H1 (cell line): ENCODE measurements at regions not wholly inside any gene's neighbourhood (a gene's known extent, or its start where the extent isn't known, plus 50 kb on each side); places are given as distances from the start of the nearest gene placed in this dataset.

ENCODE experiments used
- ATF2 ChIP-seq: IDR thresholded peaks from 2 replicates; pipeline ENCODE4 v1.6.1; 2012; ENCODE audit warnings: low read length, inconsistent platforms
- BCL11A ChIP-seq, 2 experiments: IDR thresholded peaks; one replicate each; pipeline ENCODE4 v1.6.1; 2011; ENCODE audit warnings: low read depth in 2 of 2, low read length in 2 of 2, mild to moderate bottlenecking in 2 of 2
- CHD7 ChIP-seq: fragments of 300-600 bp; sonication (generic); IDR thresholded peaks from 2 replicates; pipeline ENCODE4 v1.7.1; 2012; ENCODE audit warnings: low read length, moderate library complexity, mild to moderate bottlenecking, inconsistent platforms; ENCODE audit not compliant: insufficient replicate concordance
- GTF2F1 ChIP-seq: IDR thresholded peaks from 2 replicates; pipeline ENCODE4 v1.6.1; 2012; ENCODE audit warnings: low read depth, low read length, improper control_type of control experiment, borderline replicate concordance
- JUND ChIP-seq: IDR thresholded peaks from 2 replicates; pipeline ENCODE4 v1.6.1; 2011; ENCODE audit warnings: mild to moderate bottlenecking, improper control_type of control experiment, low read length
- TAF1 ChIP-seq: IDR thresholded peaks from 2 replicates; pipeline ENCODE4 v1.6.1; 2011; ENCODE audit warnings: mild to moderate bottlenecking, low read depth, low read length
- TBP ChIP-seq: IDR thresholded peaks from 2 replicates; pipeline ENCODE4 v1.6.1; 2011; ENCODE audit warnings: low read depth, low read length, improper control_type of control experiment

DNA sequence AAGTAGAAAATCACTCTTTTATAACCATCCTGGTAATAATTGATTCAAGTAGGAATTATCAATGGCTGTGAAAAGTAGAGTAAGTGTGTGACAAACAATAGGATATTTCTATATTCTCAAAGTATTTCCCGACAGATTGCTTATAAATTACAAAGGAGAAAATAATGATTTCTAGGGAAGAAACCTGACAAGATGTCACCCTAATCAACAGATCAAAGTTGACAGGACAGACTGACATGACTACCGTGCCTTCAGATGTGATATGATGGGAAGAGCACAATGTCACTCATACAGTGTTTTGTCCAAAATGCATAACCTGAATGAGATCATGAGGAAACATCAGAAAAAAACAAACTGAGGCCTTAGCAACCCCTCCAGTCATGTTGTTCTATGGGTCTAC, 53.9 kb upstream of the TRIO start (continued):
- TF ChIP-seq CHD7 (no peak), BCL11A (IDR thresholded peaks at IDR 0.05; ENCODE audit: low read depth in 2 of 2, low read length in 2 of 2) (no peak), ATF2 (no peak), JUND (no peak), GTF2F1 (no peak), TAF1 (no peak), TBP (no peak)
